ENCODE measurements at regions not wholly inside any gene's neighbourhood (a gene's known extent, or its start where the extent isn't known, plus 50 kb on each side); places are given as distances from the start of the nearest gene placed in this dataset.
"Not testable (repeated sequence)": the region's sequence is repeated elsewhere in the genome, so short reads cannot be mapped to it uniquely, and the experiment has no call there.

DNA sequence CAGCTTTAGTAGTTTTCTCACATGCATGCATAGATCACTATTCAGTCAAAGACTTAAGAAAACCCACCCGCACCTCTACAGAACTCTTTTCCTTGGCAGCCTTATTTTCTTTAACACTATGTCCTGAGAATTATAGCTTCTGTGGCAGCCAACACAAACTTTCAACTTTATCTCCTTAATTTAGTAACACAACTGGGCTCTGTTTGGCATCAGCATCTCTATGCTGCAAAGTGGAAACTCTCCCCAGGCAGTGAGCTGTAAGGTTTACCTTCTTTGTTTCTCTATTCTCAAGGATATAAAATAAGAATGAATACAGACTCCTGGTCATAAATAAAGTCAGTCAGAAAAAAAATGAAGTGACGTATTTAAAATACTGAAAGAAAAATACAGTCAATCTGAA is 115.2 kb upstream of the PPP1R9A start:
- DNase-seq (ENCODE audit: low read depth, low spot score): no peak
- in situ Hi-C loops (cut with HindIII; ENCODE audit: low pct_unique_long_range_greater_than_20kb, low sequenced_read_pairs): no loop called here

DNA sequence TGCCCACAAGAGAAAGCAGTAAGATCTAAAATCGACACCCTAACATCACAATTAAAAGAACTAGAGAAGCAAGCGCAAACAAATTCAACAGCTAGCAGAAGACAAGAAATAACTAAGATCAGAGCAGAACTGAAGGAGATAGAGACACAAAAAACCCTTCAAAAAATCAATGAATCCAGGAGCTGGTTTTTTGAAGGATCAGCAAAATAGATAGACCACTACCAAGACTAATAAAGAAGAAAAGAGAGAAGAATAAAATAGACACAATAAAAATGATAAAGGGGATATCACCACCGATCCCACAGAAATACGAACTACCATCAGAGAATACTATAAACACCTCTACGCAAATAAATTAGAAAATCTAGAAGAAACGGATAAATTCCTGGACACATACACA is 110.0 kb upstream of the PPP1R9A start:
- DNase-seq (ENCODE audit: low read depth, low spot score); in situ Hi-C loops (cut with HindIII; ENCODE audit: low pct_unique_long_range_greater_than_20kb, low sequenced_read_pairs): not testable (repeated sequence)

DNA sequence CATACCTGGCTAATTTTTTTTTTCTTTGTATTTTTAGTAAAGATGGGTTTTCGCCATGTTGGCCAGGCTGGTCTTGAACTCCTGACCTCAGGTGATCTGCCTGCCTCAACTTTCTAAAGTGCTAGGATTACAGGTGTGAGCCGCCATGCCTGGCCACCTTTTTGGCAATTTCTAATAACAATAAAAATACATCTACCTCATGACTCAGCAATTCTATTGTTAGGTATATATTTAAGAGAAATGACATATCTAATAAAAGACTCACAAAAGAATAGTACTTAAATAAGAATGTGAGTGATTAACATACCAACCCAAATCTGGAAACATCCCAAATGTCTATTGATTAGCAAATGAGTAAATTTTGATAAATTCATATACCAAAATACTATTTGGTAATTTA is 103.6 kb upstream of the PPP1R9A start:
- in situ Hi-C loops (cut with HindIII; ENCODE audit: low pct_unique_long_range_greater_than_20kb, low sequenced_read_pairs): no loop called here
- no peak for DNase-seq (ENCODE audit: low read depth, low spot score)

DNA sequence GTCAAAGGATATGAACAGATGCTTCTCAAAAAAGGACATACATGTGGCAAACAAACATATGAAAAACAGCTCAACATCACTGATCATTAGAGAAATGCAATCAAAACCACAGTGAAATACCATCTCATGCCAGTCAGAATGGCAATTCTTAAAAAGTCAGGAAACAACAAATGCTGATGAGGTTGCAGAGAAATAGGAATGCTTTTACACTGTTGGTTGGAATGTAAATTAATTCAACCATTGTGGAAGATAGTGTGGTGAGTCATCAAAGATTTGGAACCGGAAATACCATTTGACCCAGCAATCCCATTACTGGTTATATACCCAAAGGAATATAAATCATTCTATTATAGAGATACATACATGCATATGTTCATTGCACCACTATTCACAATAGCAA is 98.7 kb upstream of the PPP1R9A start:
- in situ Hi-C loops (cut with HindIII; ENCODE audit: low pct_unique_long_range_greater_than_20kb, low sequenced_read_pairs); DNase-seq (ENCODE audit: low read depth, low spot score): not testable (repeated sequence)

DNA sequence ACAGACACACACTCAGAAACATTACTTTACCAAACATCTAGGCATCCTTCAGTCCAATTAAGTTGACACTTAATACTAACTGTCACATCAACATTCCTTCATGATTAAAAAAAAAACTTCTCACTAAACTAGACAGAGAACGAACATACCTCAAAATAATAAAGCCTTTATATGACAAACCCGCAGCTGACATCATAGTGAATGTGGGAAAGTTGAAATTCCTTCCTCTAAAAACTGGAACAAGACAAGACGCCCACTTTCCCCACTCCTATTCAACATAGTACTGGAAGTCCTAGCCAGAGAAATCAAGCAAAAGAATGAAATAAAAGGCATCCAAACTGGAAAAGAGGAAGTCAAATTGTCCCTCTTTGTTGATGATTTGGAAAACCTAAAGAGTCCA is 96.9 kb upstream of the PPP1R9A start:
- in situ Hi-C loops (cut with HindIII; ENCODE audit: low pct_unique_long_range_greater_than_20kb, low sequenced_read_pairs): no loop called here
- peak; percentile 46 for DNase-seq (ENCODE audit: low read depth, low spot score)

DNA sequence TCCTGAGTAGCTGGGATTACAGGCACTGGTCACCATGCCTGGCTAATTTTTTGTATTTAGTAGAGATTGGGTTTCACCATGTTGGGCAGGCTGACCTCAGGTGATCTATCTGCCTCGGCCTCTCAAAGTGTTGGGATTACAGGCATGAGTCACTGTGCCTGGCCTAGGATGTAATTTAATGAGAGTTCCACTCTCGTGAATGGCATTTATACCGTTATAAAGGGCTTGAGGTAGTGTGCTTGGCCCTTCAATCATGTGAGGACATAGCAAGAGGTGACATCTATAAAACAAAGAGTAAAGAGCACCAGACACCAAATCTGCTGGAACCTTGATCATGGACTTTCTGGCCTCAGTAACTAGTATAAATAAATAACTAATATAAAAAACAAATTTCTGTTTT is 93.5 kb upstream of the PPP1R9A start:
- no peak for DNase-seq (ENCODE audit: low read depth, low spot score)
- in situ Hi-C loops (cut with HindIII; ENCODE audit: low pct_unique_long_range_greater_than_20kb, low sequenced_read_pairs): no loop called here

DNA sequence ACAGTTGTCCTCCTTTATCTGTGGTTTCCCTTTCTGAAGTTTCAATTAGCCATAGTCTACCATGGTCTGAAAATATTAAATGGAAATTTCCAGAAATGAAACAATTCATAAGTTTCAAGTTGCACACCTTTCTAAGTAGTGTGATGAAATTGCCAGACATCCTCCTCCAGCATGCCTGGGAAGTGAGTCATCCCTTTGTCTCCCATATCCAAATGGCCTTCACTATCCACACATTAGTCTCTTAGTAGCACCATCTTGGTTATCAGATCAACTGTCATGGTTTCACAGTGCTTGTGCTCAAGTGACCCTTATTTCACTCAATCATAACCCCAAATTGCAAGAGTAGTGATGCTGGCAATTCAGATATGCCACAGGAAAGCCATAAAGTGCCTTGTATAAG is 83.4 kb upstream of the PPP1R9A start:
- no peak for DNase-seq (ENCODE audit: low read depth, low spot score)
- in situ Hi-C loops (cut with HindIII; ENCODE audit: low pct_unique_long_range_greater_than_20kb, low sequenced_read_pairs): no loop called here

DNA sequence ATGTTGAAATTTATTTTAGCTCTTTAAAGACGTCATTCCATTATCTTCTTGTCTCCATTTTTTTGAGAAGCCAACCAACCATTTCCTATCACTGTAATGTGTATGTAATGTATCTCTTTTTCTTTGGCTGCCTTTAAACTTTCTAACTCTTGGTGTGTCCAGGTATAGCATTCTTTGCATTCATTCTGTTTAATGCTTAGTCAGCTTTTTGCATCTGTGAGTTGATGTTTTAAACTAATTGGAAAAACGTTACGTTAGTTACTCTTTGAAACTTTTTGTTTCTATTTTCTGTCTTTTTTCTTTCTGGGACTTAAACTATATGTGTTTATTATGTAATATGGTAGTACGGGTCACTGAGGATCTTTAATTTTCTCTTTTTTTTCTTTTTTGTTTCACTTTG is 77.4 kb upstream of the PPP1R9A start:
- in situ Hi-C loops (cut with HindIII; ENCODE audit: low pct_unique_long_range_greater_than_20kb, low sequenced_read_pairs): no loop called here
- no peak for DNase-seq (ENCODE audit: low read depth, low spot score)

DNA sequence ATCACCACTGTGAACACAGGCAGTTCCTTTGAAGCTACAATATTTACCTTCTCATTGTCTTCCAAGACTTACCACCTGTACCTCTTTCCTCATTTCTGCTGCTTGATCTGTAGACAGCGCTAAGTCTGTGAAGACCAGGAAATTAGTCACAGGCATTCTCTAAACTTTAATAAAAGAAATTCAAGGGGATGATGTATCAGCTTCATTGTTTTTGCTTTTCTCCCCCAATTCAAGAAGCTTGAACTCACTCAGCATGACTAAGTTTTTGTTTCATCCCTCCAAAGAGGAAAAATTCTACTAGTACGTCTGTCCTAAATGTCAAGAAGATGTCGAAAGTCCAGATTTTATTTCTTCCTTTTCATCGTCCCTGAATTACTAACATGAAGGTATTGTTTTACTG is 75.3 kb upstream of the PPP1R9A start:
- DNase-seq (ENCODE audit: low read depth, low spot score): no peak
- in situ Hi-C loops (cut with HindIII; ENCODE audit: low pct_unique_long_range_greater_than_20kb, low sequenced_read_pairs): no loop called here

DNA sequence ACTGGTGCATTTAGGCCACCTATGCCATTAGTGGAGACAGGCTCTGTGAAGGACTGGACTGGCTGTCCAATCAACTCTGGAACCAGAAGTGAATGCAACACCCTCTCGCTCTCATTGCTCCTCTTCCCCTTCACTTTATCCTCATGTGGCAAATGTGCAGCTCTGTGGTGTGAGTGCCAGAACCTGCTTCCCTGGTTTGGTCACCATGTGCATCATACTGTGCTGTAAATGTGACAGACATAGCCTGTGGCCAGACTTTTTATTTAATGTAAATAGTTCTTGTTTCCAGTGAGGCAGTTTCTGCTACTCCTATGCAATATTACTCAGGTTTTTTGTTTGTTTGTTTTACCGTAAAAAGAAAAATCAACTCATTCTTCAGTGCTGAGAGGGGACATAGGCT is 73.0 kb upstream of the PPP1R9A start:
- in situ Hi-C loops (cut with HindIII; ENCODE audit: low pct_unique_long_range_greater_than_20kb, low sequenced_read_pairs): no loop called here
- no peak for DNase-seq (ENCODE audit: low read depth, low spot score)

DNA sequence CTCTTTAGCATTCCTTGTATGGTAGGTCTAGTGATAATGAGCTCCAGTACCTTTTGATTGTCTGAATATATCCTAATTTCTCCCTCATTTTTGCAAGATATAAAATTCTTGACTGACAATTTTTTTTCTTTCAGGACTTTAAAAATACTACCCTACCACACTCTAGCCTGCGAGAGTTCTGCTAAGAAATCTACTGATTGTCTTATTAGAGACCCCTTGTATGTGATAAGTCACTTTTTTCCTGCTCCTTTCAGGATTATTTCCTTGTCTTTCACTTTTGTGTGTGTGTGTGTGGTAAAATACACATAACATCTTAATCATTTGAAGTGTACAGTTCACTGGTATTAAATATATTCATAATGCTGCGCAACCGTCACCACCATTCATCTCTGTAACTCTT is 68.7 kb upstream of the PPP1R9A start:
- in situ Hi-C loops (cut with HindIII; ENCODE audit: low pct_unique_long_range_greater_than_20kb, low sequenced_read_pairs): no loop called here
- DNase-seq (ENCODE audit: low read depth, low spot score): no peak

DNA sequence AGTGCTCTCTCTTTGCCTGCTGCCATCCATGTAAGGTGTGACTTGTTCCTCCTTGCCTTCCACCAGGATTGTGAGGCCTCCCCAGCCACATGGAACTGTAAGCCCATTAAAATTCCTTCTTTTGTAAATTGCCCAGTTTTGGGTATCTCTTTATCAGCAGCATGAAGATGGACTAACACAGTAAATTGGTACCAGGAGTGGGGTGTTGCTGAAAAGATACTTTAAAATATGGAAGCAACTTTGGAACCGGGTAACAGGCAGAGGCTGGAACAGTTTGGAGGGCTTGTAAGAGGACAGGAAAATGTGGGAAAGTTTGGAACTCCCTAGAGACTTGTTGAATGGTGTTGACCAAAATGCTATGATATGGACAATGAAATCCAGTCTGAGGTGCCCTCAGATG is 63.8 kb upstream of the PPP1R9A start:
- in situ Hi-C loops (cut with HindIII; ENCODE audit: low pct_unique_long_range_greater_than_20kb, low sequenced_read_pairs): no loop called here
- no peak for DNase-seq (ENCODE audit: low read depth, low spot score)

DNA sequence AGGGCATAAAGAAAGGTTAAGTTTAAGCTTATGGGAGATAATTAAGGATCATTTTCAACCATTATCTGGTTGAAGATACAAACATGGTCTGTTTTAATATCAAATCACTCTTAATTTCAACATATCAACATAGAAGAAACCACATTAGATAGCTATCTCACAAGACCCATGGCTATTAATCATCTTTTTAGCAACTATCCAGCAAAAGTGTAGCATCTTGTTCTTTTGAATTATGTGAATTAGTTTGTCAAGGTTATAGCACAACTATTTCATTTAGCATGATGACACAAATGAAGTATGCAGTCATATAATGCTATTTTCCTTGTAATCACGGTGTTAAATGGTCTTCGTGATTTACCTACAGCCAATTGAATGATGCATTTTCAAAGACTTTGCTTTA is 58.9 kb upstream of the PPP1R9A start:
- no peak for DNase-seq (ENCODE audit: low read depth, low spot score)
- in situ Hi-C loops (cut with HindIII; ENCODE audit: low pct_unique_long_range_greater_than_20kb, low sequenced_read_pairs): no loop called here

DNA sequence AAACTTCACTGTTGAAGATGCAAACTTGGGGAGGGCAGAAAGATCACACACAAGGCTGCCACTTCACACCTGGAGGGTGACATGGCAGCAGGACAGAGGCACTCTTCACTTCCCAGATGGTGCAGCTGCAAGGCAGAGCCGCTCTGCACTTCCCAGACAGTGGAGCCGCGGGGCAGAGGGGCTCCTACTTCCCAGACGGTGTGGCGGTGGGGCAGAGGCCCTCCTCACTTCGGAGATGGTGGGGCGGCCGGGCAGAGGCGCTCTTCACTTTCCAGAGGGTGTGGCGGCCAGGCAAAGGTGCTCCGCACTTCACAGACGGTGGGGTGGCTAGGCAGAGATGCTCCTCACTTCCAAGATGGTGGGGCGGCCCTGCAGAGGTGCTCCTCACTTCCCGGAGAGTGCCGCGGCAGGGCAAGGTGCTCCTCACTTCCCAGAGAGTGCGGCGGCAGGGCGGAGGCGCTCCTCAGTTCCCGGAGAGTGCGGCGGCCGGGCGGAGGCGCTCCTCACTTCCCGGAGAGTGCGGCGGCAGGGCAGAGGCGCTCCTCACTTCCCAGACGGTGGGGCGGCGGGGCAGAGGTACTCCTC is 58.3 kb upstream of the PPP1R9A start:
- in situ Hi-C loops (cut with HindIII; ENCODE audit: low pct_unique_long_range_greater_than_20kb, low sequenced_read_pairs): no loop called here
- no peak for DNase-seq (ENCODE audit: low read depth, low spot score)

DNA sequence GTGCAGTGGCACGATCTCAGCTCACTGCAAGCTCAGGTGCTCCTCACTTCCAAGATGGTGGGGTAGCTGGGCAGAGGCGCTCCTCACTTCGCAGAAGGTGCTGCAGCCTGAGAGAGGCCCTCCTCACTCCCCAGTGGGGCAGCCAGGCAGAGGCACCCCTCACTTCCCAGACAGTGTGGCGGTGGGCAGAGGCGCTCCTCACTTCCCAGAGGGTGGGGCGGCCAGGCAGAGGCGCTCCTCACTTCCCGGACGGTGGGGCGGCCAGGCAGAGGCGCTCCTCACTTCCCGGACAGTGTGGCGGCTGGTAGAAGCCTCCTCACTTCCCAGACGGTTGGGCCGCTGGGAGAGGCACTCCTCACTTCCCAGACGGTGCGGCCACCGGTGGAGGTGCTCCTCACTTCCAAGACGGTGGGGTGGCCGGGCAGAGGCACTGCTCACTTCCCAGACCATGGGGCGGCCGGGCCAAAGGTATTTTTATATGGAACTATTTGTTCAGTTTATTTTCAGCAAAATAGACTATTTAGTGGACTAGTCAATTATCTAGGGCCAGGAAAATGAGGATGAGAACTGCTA is 57.7 kb upstream of the PPP1R9A start:
- DNase-seq (ENCODE audit: low read depth, low spot score): no peak
- in situ Hi-C loops (cut with HindIII; ENCODE audit: low pct_unique_long_range_greater_than_20kb, low sequenced_read_pairs): no loop called here

DNA sequence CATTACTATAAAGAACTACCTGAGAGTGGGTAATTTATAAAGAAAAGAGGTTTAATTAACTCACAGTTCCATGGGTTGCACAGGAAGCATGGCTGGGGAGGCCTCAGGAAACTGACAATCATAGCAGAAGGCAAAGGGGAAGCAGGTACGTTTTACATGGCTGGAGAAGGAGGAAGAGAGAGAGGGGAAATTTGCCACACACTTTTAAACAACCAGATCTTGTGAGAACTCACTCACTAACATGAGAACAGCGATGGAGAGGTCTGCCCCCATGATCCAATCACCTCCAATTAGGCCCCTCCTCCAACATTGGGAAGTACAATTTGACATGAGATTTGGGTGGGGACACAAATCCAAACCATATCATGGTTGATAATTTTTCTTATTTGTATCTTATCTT is 51.8 kb upstream of the PPP1R9A start:
- DNase-seq (ENCODE audit: low read depth, low spot score): no peak
- in situ Hi-C loops (cut with HindIII; ENCODE audit: low pct_unique_long_range_greater_than_20kb, low sequenced_read_pairs): no loop called here

DNA sequence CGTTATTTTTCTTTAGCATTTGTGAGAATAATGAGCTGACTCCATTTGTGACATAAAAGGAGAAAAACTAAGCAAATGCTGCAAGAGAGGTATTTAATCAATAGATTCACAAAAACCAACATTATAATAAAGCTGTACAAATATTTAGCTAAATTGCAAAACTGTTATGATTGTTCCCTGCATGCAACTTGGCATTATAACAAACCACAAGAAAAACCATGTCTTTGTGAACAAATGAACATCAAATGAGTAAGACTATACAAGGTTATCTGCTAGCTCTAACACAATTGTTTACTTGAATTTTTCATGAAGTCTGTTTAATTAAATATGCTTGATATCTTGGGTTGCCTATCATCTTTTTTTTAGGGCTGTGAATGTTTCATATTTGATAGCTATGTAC is 50.8 kb upstream of the PPP1R9A start:
- no peak for DNase-seq (ENCODE audit: low read depth, low spot score)
- in situ Hi-C loops (cut with HindIII; ENCODE audit: low pct_unique_long_range_greater_than_20kb, low sequenced_read_pairs): no loop called here
